Endothelial cell of umbilical vein (primary cell): ENCODE measurements at regions not wholly inside any gene's neighbourhood (a gene's known extent, or its start where the extent isn't known, plus 50 kb on each side); places are given as distances from the start of the nearest gene placed in this dataset.

Source experiments
- BruUV-seq: library from RNA; stranded (reverse); fragments of 400-500 nt; replicated peaks from 2 replicates; lab custom pipeline; 2021; lab: Mats Ljungman, UMichigan
- CTCF ChIA-PET: fragments of 300-600, 350-600 bp; sonication (Branson Sonifier 250); formaldehyde crosslinking; loops from one replicate; lab custom pipeline; 2021; ENCODE audit warnings: antibody characterized with exemption, inconsistent platforms; lab: Charles Lee
- POLR2A ChIA-PET: fragments of 300-600, 350-600 bp; sonication (Branson Sonifier 250); formaldehyde crosslinking; loops from one replicate; lab custom pipeline; 2021; ENCODE audit warnings: antibody characterized with exemption, inconsistent platforms; lab: Charles Lee
- DNase-seq: peaks from one replicate; pipeline ENCODE4 v3.0.0-alpha.2; 2011; ENCODE audit warnings: low read depth, low spot score
- FAIRE-seq: peaks from 2 replicates; lab custom pipeline; 2011; peaks lifted over from hg19 to GRCh38; lab: Jason Lieb, UNC
- H2AFZ ChIP-seq: 2 replicates; pipeline ENCODE4 v1.6.0; 2012; ENCODE audit warnings: low read depth, low read length, control low read depth, inconsistent platforms
- H3K27ac ChIP-seq: 2 replicates; pipeline ENCODE4 v1.5.1; 2011; ENCODE audit warnings: low read depth, mild to moderate bottlenecking, control low read depth, low read length, moderate library complexity; ENCODE audit not compliant: insufficient read depth
- H3K27me3 ChIP-seq, 2 experiments: 2 replicates each; pipeline versions ENCODE4 v1.6.0 to v1.6.1; 2011; ENCODE audit warnings: low read length in 2 of 2, mixed read lengths in 1 of 2; ENCODE audit not compliant: control insufficient read depth in 2 of 2, insufficient read depth in 2 of 2
- H3K36me3 ChIP-seq, 2 experiments: 2 replicates in 1 of 2; 3 replicates in 1 of 2; pipeline ENCODE4 v1.5.1; 2011; ENCODE audit warnings: low read length in 2 of 2, mild to moderate bottlenecking in 1 of 2, moderate library complexity in 1 of 2; ENCODE audit not compliant: control insufficient read depth in 2 of 2, insufficient read depth in 2 of 2; ENCODE audit errors: extremely low read depth in 1 of 2
- H3K4me1 ChIP-seq: 3 replicates; pipeline ENCODE4 v1.5.1; 2011; ENCODE audit warnings: mild to moderate bottlenecking, low read length; ENCODE audit not compliant: control insufficient read depth, insufficient read depth; ENCODE audit errors: extremely low read depth
- H3K4me2 ChIP-seq: 2 replicates; pipeline ENCODE4 v1.6.1; 2011; ENCODE audit warnings: low read length, control low read depth, mixed read lengths; ENCODE audit not compliant: insufficient read depth
- H3K4me3 ChIP-seq, 3 experiments: fragments of 200-600 bp in 1 of 3; sonication (generic), shearing (Covaris generic) in 1 of 3; replicated peaks in 1 of 3; 2 replicates each; pipeline ENCODE4 v1.5.1; 2011 to 2016; ENCODE audit warnings: control low read depth in 3 of 3, low read length in 3 of 3, mild to moderate bottlenecking in 2 of 3, inconsistent platforms in 1 of 3, low read depth in 1 of 3, moderate library complexity in 1 of 3; ENCODE audit not compliant: insufficient read depth in 1 of 3
- H3K79me2 ChIP-seq: 2 replicates; pipeline ENCODE4 v1.6.0; 2012; ENCODE audit warnings: low read length, inconsistent platforms; ENCODE audit not compliant: control insufficient read depth, insufficient read depth
- H3K9ac ChIP-seq: replicated peaks from 2 replicates; pipeline ENCODE3; 2011; ENCODE audit warnings: low read length, control low read depth; ENCODE audit not compliant: insufficient read depth; ENCODE audit errors: extremely low read depth
- H3K9me1 ChIP-seq: replicated peaks from 3 replicates; pipeline ENCODE4 v1.6.0; 2011; ENCODE audit warnings: mild to moderate bottlenecking, low read length; ENCODE audit not compliant: control insufficient read depth, insufficient read depth; ENCODE audit errors: extremely low read depth
- H3K9me3 ChIP-seq: replicated peaks from 2 replicates; pipeline ENCODE4 v1.5.1; 2012; ENCODE audit warnings: low read length, inconsistent platforms; ENCODE audit not compliant: control insufficient read depth, insufficient read depth
- H4K20me1 ChIP-seq: replicated peaks from 2 replicates; pipeline ENCODE3; 2011; ENCODE audit warnings: mild to moderate bottlenecking, low read length; ENCODE audit not compliant: control insufficient read depth, insufficient read depth; ENCODE audit errors: extremely low read depth
- EZH2 ChIP-seq: IDR thresholded peaks from 2 replicates; pipeline ENCODE4 v1.6.1; 2012; ENCODE audit warnings: borderline replicate concordance, low read depth, mild to moderate bottlenecking, moderate library complexity, low read length, inconsistent platforms; ENCODE audit not compliant: severe bottlenecking
- FOS ChIP-seq: IDR thresholded peaks from 2 replicates; pipeline ENCODE4 v1.6.1; 2011; ENCODE audit warnings: mild to moderate bottlenecking, low read length, moderate library complexity, borderline replicate concordance; ENCODE audit not compliant: insufficient read depth
- GATA2 ChIP-seq: IDR thresholded peaks from 2 replicates; pipeline ENCODE4 v1.7.0; 2011; ENCODE audit warnings: low read depth, mild to moderate bottlenecking, moderate library complexity, mixed read lengths, low read length; ENCODE audit not compliant: insufficient read length, insufficient read depth
- JUN ChIP-seq: IDR thresholded peaks from 2 replicates; pipeline ENCODE4 v1.6.1; 2011; ENCODE audit warnings: borderline replicate concordance, low read depth; ENCODE audit not compliant: insufficient read length, insufficient read depth
- MYC ChIP-seq: IDR thresholded peaks from one replicate; pipeline ENCODE4 v1.6.1; 2011; ENCODE audit warnings: mild to moderate bottlenecking, low read depth, low read length
- POLR2A ChIP-seq: IDR thresholded peaks from 2 replicates; pipeline ENCODE4 v1.6.1; 2012; ENCODE audit warnings: low read depth, mild to moderate bottlenecking, control low read depth, low read length
- dilution Hi-C: fragments of 300-500 bp; cut with MboI; formaldehyde crosslinking; loops from one replicate; pipeline ENCODE4 v1.15.0; 2019; ENCODE audit warnings: low sequenced_read_pairs; ENCODE audit not compliant: extremely low pct_ligation_motif_present
- intact Hi-C: fragments of 100-400 bp; cut with micrococcal nuclease; formaldehyde crosslinking; loops from one replicate; pipeline ENCODE4 v1.10.0; 2022
- TF ChIP-seq, protein P1 (sequence below), 2 donors: IDR thresholded peaks; 1 replicate in 1 of 2; 2 replicates in 1 of 2; pipeline ENCODE4 v1.5.1; 2011; ENCODE audit warnings: low read length in 2 of 2, mild to moderate bottlenecking in 2 of 2, moderate library complexity in 2 of 2, control low read depth in 1 of 2, inconsistent platforms in 1 of 2, low read depth in 1 of 2; ENCODE audit not compliant: insufficient read depth in 1 of 2; ENCODE audit errors: extremely low read depth in 1 of 2
- TF ChIP-seq, protein P2 (sequence below): IDR thresholded peaks from 2 replicates; pipeline ENCODE4 v1.6.1; 2011; ENCODE audit not compliant: insufficient read depth, insufficient read length

DNA sequence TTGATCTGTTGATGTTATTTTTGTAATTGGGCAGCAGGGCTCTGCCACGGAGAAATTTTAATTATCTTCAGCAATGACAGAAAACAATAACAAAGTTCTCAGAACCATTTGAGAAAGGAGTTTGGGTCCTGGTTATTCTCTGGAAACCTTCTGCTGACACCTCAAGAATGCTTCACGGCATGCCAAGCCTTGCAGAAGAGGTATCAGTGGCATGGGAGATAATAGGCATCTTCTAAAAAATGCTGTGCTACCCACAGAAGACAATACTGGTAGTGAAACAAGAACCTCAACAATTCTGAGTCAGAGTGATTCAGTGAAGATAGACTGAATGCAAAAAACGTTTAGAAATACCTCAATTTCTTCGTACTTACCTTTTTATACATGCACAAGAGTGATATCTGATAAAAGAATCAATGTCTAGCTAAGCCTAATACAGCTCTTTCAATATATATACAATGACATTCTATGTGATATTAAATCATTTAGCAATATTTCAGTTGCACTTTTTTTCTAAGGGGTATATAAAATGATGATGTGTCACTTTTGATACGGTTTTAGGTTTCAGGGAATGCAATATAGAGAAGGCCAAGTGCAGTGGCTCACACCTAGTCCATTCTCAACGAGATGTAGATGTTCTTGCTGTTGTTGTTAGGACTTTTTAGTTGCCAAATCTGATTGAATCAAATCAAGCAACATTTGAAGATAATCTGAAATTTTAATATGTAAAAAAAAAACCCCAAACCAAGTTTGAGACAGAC is 110.4 kb upstream of the COL21A1 start:
- Histone ChIP-seq H3K9me1 (no peaks in the 10 kb centered on the region), H3K4me2 (no peak overlapping the region), H3K9ac (no peak overlapping the region), H2AFZ (no peak overlapping the region), H3K9me3 (no peaks in the 10 kb centered on the region), H3K27me3 (no peaks in the 10 kb centered on the region), H4K20me1 (no peaks in the 10 kb centered on the region), H3K79me2 (no peaks in the 10 kb centered on the region), H3K36me3 (no peaks in the 10 kb centered on the region), H3K27ac (no peak overlapping the region), H3K4me1 (peaks cover 31% of the 10 kb centered on the region), H3K4me3 (no peak overlapping the region)
- intact Hi-C loops, result loop anchor here (2.0 kb wide), 2 partner anchors 343 to 493 kb away; no protein-coding TSS in a partner anchor
- ChIA-PET CTCF (interaction anchor here (0.6 to 5.0 kb wide), 11 partner anchors 29 to 401 kb away, joined by 3 to 47 read pairs (median 5); no protein-coding TSS in a partner anchor), POLR2A (no interaction called here)
- DNase-seq (no peak), FAIRE-seq (no peak)
- TF ChIP-seq EZH2, result no peak
- no peak for TF ChIP-seq MYC
- TF ChIP-seq, protein P1, sequence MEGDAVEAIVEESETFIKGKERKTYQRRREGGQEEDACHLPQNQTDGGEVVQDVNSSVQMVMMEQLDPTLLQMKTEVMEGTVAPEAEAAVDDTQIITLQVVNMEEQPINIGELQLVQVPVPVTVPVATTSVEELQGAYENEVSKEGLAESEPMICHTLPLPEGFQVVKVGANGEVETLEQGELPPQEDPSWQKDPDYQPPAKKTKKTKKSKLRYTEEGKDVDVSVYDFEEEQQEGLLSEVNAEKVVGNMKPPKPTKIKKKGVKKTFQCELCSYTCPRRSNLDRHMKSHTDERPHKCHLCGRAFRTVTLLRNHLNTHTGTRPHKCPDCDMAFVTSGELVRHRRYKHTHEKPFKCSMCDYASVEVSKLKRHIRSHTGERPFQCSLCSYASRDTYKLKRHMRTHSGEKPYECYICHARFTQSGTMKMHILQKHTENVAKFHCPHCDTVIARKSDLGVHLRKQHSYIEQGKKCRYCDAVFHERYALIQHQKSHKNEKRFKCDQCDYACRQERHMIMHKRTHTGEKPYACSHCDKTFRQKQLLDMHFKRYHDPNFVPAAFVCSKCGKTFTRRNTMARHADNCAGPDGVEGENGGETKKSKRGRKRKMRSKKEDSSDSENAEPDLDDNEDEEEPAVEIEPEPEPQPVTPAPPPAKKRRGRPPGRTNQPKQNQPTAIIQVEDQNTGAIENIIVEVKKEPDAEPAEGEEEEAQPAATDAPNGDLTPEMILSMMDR (IDR thresholded peaks at IDR 0.05; ENCODE audit: extremely low read depth in 1 of 2, insufficient read depth in 1 of 2, low read depth in 1 of 2, low read length in 2 of 2), result no peak
- no peak for TF ChIP-seq JUN
- no peak for TF ChIP-seq POLR2A
- TF ChIP-seq FOS, result no peak
- no peak for TF ChIP-seq GATA2
- TF ChIP-seq, protein P2, sequence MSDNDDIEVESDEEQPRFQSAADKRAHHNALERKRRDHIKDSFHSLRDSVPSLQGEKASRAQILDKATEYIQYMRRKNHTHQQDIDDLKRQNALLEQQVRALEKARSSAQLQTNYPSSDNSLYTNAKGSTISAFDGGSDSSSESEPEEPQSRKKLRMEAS, result no peak
- BruUV-seq, result no TSS peak
- dilution Hi-C loops, result no loop called here
